ENCODE measurements at regions not wholly inside any gene's neighbourhood (a gene's known extent, or its start where the extent isn't known, plus 50 kb on each side); places are given as distances from the start of the nearest gene placed in this dataset.

GRCh38 chr2:12606472-12607000 is 110.2 kb upstream of the TRIB2 start:
- peak; percentile 25 for DNase-seq (ENCODE audit: low read depth)
- no peak overlapping the region for H3K4me3 ChIP-seq (ENCODE audit: low read depth, low read length)
- TF ChIP-seq CTCF (IDR thresholded peaks at IDR 0.05; ENCODE audit: low read depth, low read length): peak; percentile 10
- no peak for TF ChIP-seq POLR2A (IDR thresholded peaks at IDR 0.05; ENCODE audit: extremely low read depth, insufficient read length)
- no peak for TF ChIP-seq MYC (IDR thresholded peaks at IDR 0.05; ENCODE audit: low read depth, low read length)
- no peak for TF ChIP-seq MAX (IDR thresholded peaks at IDR 0.05; ENCODE audit: low read depth, low read length)

GRCh38 chr2:12607971-12608370 is 108.8 kb upstream of the TRIB2 start:
- DNase-seq (ENCODE audit: low read depth): no peak
- H3K4me3 ChIP-seq (ENCODE audit: low read depth, low read length): no peak overlapping the region
- no peak for TF ChIP-seq CTCF (IDR thresholded peaks at IDR 0.05; ENCODE audit: low read depth, low read length)
- TF ChIP-seq POLR2A (IDR thresholded peaks at IDR 0.05; ENCODE audit: extremely low read depth, insufficient read length): no peak
- no peak for TF ChIP-seq MAX (IDR thresholded peaks at IDR 0.05; ENCODE audit: low read depth, low read length)
- no peak for TF ChIP-seq MYC (IDR thresholded peaks at IDR 0.05; ENCODE audit: low read depth, low read length)

GRCh38 chr2:12610314-12610713 is 106.4 kb upstream of the TRIB2 start:
- DNase-seq (ENCODE audit: low read depth): no peak
- TF ChIP-seq POLR2A (IDR thresholded peaks at IDR 0.05; ENCODE audit: extremely low read depth, insufficient read length) (no peak), CTCF (IDR thresholded peaks at IDR 0.05; ENCODE audit: low read depth, low read length) (no peak), MYC (IDR thresholded peaks at IDR 0.05; ENCODE audit: low read depth, low read length) (no peak), MAX (IDR thresholded peaks at IDR 0.05; ENCODE audit: low read depth, low read length) (no peak)

GRCh38 chr2:12612168-12612567 is 104.6 kb upstream of the TRIB2 start:
- TF ChIP-seq MAX (IDR thresholded peaks at IDR 0.05; ENCODE audit: low read depth, low read length): no peak
- TF ChIP-seq CTCF (IDR thresholded peaks at IDR 0.05; ENCODE audit: low read depth, low read length): no peak
- TF ChIP-seq POLR2A (IDR thresholded peaks at IDR 0.05; ENCODE audit: extremely low read depth, insufficient read length): no peak
- no peak for TF ChIP-seq MYC (IDR thresholded peaks at IDR 0.05; ENCODE audit: low read depth, low read length)
- DNase-seq (ENCODE audit: low read depth): no peak
- H3K4me3 ChIP-seq (ENCODE audit: low read depth, low read length): no peak overlapping the region

More at GRCh38 chr2:12610314-12610713, 106.4 kb upstream of the TRIB2 start:
- no peak overlapping the region for H3K4me3 ChIP-seq (ENCODE audit: low read depth, low read length)

- DNase-seq (ENCODE audit: low read depth): no peak
- no peak for TF ChIP-seq POLR2A (IDR thresholded peaks at IDR 0.05; ENCODE audit: extremely low read depth, insufficient read length)
- no peak for TF ChIP-seq MYC (IDR thresholded peaks at IDR 0.05; ENCODE audit: low read depth, low read length)
- TF ChIP-seq MAX (IDR thresholded peaks at IDR 0.05; ENCODE audit: low read depth, low read length): no peak
- no peak for TF ChIP-seq CTCF (IDR thresholded peaks at IDR 0.05; ENCODE audit: low read depth, low read length)
- no peak overlapping the region for H3K4me3 ChIP-seq (ENCODE audit: low read depth, low read length)
Observed at GRCh38 chr2:12612671-12613070, 104.1 kb upstream of the TRIB2 start.
